WTC11 (cell line): ENCODE measurements at regions not wholly inside any gene's neighbourhood (a gene's known extent, or its start where the extent isn't known, plus 50 kb on each side); places are given as distances from the start of the nearest gene placed in this dataset.

Source experiments
- ATAC-seq: fragments of 200-7000 bp; cut with Tn5 transposase; 2 replicates; pipeline ENCODE4 v1.10.0; 2021; ENCODE audit warnings: mild to moderate bottlenecking, moderate library complexity
- CTCF ChIA-PET: fragments of 300-600 bp; sonication (Branson Sonifier 250); formaldehyde crosslinking; loops from one replicate; lab custom pipeline; 2021; ENCODE audit warnings: antibody characterized with exemption; lab: Charles Lee
- POLR2A ChIA-PET: fragments of 350-600 bp; sonication (Branson Sonifier 250); formaldehyde crosslinking; loops from one replicate; lab custom pipeline; 2021; ENCODE audit warnings: antibody characterized with exemption; lab: Charles Lee
- DNase-seq: peaks from one replicate; pipeline ENCODE4 v3.0.0; 2021; ENCODE audit warnings: low spot score
- H3K27ac Mint-ChIP-seq: 2 replicates; pipeline ENCODE4 v1.8.0; 2021; ENCODE audit warnings: mixed read lengths
- H3K27me3 Mint-ChIP-seq: 2 replicates; pipeline ENCODE4 v1.8.0; 2021; ENCODE audit warnings: low read depth, mild to moderate bottlenecking, moderate library complexity, mixed read lengths
- H3K36me3 Mint-ChIP-seq: 2 replicates; pipeline ENCODE4 v1.8.0; 2021; ENCODE audit warnings: mixed read lengths
- H3K4me1 Mint-ChIP-seq: 2 replicates; pipeline ENCODE4 v1.8.0; 2022; ENCODE audit warnings: mixed read lengths
- H3K4me3 Mint-ChIP-seq: 2 replicates; pipeline ENCODE4 v1.8.0; 2021; ENCODE audit warnings: mild to moderate bottlenecking, moderate library complexity, mixed read lengths
- H3K9me3 Mint-ChIP-seq: 2 replicates; pipeline ENCODE4 v1.8.0; 2021; ENCODE audit warnings: mixed read lengths
- ATF1 ChIP-seq: sonication (generic); formaldehyde crosslinking; IDR thresholded peaks from 2 replicates; pipeline ENCODE4 v1.8.1; 2023; ENCODE audit warnings: mild to moderate bottlenecking, moderate library complexity, missing genetic modification reagents
- FOXP1 ChIP-seq: sonication (generic); formaldehyde crosslinking; IDR thresholded peaks from 2 replicates; pipeline ENCODE4 v1.8.0; 2022; ENCODE audit warnings: missing genetic modification reagents, mild to moderate bottlenecking, moderate library complexity, borderline replicate concordance
- GTF2I ChIP-seq: fragments of 250-450 bp; sonication (Bioruptor Pico); conservative IDR thresholded peaks from 2 replicates; pipeline ENCODE4 v1.4.0; 2021; ENCODE audit warnings: mild to moderate bottlenecking
- IRF2 ChIP-seq: sonication (generic); formaldehyde crosslinking; IDR thresholded peaks from 2 replicates; pipeline ENCODE4 v1.8.0; 2022; ENCODE audit warnings: low read depth, missing genetic modification reagents, borderline replicate concordance
- NR2C2 ChIP-seq: sonication (generic); formaldehyde crosslinking; IDR thresholded peaks from 2 replicates; pipeline ENCODE4 v1.8.0; 2022; ENCODE audit warnings: mild to moderate bottlenecking, missing genetic modification reagents
- NR3C1 ChIP-seq: sonication (generic); formaldehyde crosslinking; conservative IDR thresholded peaks from 2 replicates; pipeline ENCODE4 v1.8.1; 2023; ENCODE audit warnings: low read depth, mild to moderate bottlenecking, missing genetic modification reagents
- PRRX2 ChIP-seq: fragments of 250-450 bp; sonication (Bioruptor Pico); IDR thresholded peaks from 2 replicates; pipeline ENCODE4 v1.8.0; 2021; ENCODE audit warnings: mild to moderate bottlenecking
- SMAD3 ChIP-seq: sonication (generic); formaldehyde crosslinking; IDR thresholded peaks from 2 replicates; pipeline ENCODE4 v1.8.0; 2022; ENCODE audit warnings: missing genetic modification reagents, mild to moderate bottlenecking, borderline replicate concordance
- ZNF121 ChIP-seq: sonication (generic); formaldehyde crosslinking; IDR thresholded peaks from 2 replicates; pipeline ENCODE4 v1.8.0; 2023; ENCODE audit warnings: missing genetic modification reagents
- ZNF263 ChIP-seq: sonication (generic); formaldehyde crosslinking; IDR thresholded peaks from 2 replicates; pipeline ENCODE4 v1.8.1; 2022; ENCODE audit warnings: low read depth, mild to moderate bottlenecking, moderate library complexity, missing genetic modification reagents
- ZNF396 ChIP-seq: fragments of 250-450 bp; sonication (Bioruptor Pico); IDR thresholded peaks from 2 replicates; pipeline ENCODE4 v1.8.0; 2021; ENCODE audit warnings: mild to moderate bottlenecking, moderate library complexity, borderline replicate concordance
- ZNF423 ChIP-seq: fragments of 250-450 bp; sonication (Bioruptor Pico); IDR thresholded peaks from 2 replicates; pipeline ENCODE4 v2.1.2; 2022; ENCODE audit warnings: mild to moderate bottlenecking, moderate library complexity
- TF ChIP-seq, protein P1 (sequence below): sonication (generic); formaldehyde crosslinking; IDR thresholded peaks from 2 replicates; pipeline ENCODE4 v1.8.1; 2022; ENCODE audit warnings: missing genetic modification reagents, borderline replicate concordance
- TF ChIP-seq, protein P2 (sequence below): sonication (generic); formaldehyde crosslinking; IDR thresholded peaks from 2 replicates; pipeline ENCODE4 v1.8.0; 2022; ENCODE audit warnings: mild to moderate bottlenecking, missing genetic modification reagents
- TF ChIP-seq, protein P3 (sequence below): sonication (generic); formaldehyde crosslinking; IDR thresholded peaks from 2 replicates; pipeline ENCODE4 v1.8.1; 2023; ENCODE audit warnings: mild to moderate bottlenecking, missing genetic modification reagents
- TF ChIP-seq, protein P4 (sequence below): fragments of 250-450 bp; sonication (Bioruptor Pico); IDR thresholded peaks from 2 replicates; pipeline ENCODE4 v1.8.0; 2021; ENCODE audit warnings: mild to moderate bottlenecking
- TF ChIP-seq, protein P5 (sequence below): sonication (generic); formaldehyde crosslinking; IDR thresholded peaks from 2 replicates; pipeline ENCODE4 v1.8.1; 2023; ENCODE audit warnings: mild to moderate bottlenecking, missing genetic modification reagents, borderline replicate concordance
- TF ChIP-seq, protein P6 (sequence below): fragments of 250-450 bp; sonication (Bioruptor Pico); IDR thresholded peaks from 2 replicates; pipeline ENCODE4 v1.9.0; 2021; ENCODE audit warnings: mild to moderate bottlenecking, borderline replicate concordance

DNA sequence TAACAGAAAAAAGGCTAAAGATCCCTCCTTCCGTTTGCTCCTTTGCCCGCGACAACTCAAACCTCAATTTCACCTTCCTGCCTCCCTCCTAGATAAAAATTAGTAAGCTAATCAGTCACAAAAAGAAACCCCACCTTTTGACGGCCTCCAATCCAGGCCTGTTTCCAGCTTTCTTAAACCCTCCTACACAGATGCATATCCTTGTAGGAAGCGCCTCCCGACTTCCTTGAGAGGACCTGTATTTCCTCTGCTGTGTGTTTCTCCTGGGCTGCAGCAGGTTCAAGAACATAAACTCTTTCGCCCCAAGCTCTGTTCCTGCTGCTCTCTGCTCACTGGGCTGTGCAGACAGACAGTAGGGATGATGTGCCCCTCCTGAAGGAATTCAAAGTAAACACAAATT, 168.8 kb downstream of the CYYR1 start (continued):
- TF ChIP-seq, protein P1, sequence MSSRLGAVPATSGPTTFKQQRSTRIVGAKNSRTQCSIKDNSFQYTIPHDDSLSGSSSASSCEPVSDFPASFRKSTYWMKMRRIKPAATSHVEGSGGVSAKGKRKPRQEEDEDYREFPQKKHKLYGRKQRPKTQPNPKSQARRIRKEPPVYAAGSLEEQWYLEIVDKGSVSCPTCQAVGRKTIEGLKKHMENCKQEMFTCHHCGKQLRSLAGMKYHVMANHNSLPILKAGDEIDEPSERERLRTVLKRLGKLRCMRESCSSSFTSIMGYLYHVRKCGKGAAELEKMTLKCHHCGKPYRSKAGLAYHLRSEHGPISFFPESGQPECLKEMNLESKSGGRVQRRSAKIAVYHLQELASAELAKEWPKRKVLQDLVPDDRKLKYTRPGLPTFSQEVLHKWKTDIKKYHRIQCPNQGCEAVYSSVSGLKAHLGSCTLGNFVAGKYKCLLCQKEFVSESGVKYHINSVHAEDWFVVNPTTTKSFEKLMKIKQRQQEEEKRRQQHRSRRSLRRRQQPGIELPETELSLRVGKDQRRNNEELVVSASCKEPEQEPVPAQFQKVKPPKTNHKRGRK (CRISPR knock-in tag), result no peak
- TF ChIP-seq ZNF423 (CRISPR knock-in tag), result no peak
- no peak for TF ChIP-seq NR3C1
- no peak for TF ChIP-seq ATF1 (CRISPR knock-in tag)
- TF ChIP-seq, protein P2, sequence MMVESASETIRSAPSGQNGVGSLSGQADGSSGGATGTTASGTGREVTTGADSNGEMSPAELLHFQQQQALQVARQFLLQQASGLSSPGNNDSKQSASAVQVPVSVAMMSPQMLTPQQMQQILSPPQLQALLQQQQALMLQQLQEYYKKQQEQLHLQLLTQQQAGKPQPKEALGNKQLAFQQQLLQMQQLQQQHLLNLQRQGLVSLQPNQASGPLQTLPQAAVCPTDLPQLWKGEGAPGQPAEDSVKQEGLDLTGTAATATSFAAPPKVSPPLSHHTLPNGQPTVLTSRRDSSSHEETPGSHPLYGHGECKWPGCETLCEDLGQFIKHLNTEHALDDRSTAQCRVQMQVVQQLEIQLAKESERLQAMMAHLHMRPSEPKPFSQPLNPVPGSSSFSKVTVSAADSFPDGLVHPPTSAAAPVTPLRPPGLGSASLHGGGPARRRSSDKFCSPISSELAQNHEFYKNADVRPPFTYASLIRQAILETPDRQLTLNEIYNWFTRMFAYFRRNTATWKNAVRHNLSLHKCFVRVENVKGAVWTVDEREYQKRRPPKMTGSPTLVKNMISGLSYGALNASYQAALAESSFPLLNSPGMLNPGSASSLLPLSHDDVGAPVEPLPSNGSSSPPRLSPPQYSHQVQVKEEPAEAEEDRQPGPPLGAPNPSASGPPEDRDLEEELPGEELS (CRISPR knock-in tag), result no peak
- no peak for TF ChIP-seq ZNF396 (CRISPR knock-in tag)

DNA sequence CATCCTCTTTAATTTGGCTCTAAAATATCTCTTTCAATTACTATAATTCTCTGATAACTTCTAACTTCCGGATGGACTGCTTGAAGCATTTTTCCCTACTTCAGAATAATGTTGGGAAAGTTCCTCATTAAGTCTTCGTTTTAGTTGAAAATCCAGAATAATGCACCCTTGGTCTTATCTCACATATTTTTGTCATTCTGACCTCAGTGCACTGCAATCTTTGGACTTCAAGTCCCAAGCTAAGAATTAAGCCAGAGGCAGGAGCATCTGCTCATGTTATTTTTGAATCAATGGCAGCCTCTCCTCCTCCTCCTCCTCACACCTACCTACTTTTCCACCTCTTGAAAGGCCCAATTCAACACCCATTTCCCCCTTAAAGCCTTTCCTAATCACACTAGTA, 169.8 kb downstream of the CYYR1 start:
- peaks cover 5% of the 10 kb centered on the region for H3K36me3 Mint-ChIP-seq
- DNase-seq, result no peak
- TF ChIP-seq FOXP1 (CRISPR knock-in tag) (no peak), ZNF263 (no peak), GTF2I (CRISPR knock-in tag) (no peak), SMAD3 (CRISPR knock-in tag) (no peak)
- TF ChIP-seq, protein P3, sequence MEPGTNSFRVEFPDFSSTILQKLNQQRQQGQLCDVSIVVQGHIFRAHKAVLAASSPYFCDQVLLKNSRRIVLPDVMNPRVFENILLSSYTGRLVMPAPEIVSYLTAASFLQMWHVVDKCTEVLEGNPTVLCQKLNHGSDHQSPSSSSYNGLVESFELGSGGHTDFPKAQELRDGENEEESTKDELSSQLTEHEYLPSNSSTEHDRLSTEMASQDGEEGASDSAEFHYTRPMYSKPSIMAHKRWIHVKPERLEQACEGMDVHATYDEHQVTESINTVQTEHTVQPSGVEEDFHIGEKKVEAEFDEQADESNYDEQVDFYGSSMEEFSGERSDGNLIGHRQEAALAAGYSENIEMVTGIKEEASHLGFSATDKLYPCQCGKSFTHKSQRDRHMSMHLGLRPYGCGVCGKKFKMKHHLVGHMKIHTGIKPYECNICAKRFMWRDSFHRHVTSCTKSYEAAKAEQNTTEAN (CRISPR knock-in tag), result no peak
- TF ChIP-seq, protein P4, sequence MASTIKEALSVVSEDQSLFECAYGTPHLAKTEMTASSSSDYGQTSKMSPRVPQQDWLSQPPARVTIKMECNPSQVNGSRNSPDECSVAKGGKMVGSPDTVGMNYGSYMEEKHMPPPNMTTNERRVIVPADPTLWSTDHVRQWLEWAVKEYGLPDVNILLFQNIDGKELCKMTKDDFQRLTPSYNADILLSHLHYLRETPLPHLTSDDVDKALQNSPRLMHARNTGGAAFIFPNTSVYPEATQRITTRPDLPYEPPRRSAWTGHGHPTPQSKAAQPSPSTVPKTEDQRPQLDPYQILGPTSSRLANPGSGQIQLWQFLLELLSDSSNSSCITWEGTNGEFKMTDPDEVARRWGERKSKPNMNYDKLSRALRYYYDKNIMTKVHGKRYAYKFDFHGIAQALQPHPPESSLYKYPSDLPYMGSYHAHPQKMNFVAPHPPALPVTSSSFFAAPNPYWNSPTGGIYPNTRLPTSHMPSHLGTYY (CRISPR knock-in tag), result no peak
- H3K27ac Mint-ChIP-seq, result no peak overlapping the region; the same call in 1 of the 2 replicates
- peaks cover 14% of the 10 kb centered on the region for H3K4me1 Mint-ChIP-seq
- no peak overlapping the region for H3K4me3 Mint-ChIP-seq
- no peaks in the 10 kb centered on the region for H3K27me3 Mint-ChIP-seq
- ChIA-PET CTCF (no interaction called here), POLR2A (no interaction called here)
- ATAC-seq, result no peak
- H3K9me3 Mint-ChIP-seq, result peaks cover 22% of the 10 kb centered on the region

DNA sequence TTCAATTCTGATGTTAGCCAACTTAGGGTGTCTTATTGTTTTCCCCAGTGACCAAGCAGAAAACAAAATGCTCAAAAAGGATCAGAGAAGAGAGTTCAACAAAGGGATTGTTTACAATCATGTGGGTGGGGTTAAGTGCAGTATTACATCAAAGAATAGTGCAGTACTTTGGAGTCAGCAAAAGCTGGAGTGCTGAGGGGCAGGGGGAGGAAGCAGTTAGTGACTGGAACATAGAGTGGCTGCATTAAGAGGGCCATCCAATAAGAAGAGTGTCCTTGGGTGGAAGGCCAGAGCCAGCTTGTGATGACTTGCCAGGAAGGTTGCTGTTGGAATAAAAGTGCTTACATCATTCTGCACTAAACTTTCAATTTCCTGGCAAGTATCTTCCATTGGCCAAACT, 175.5 kb downstream of the CYYR1 start:
- ChIA-PET POLR2A (no interaction called here), CTCF (no interaction called here)
- ATAC-seq (no peak), DNase-seq (no peak)
- no peak overlapping the region for H3K27ac Mint-ChIP-seq
- no peaks in the 10 kb centered on the region; the same call in 1 of the 2 replicates for H3K27me3 Mint-ChIP-seq
- no peak overlapping the region for H3K4me3 Mint-ChIP-seq
- peaks cover 14% of the 10 kb centered on the region for H3K36me3 Mint-ChIP-seq
- H3K9me3 Mint-ChIP-seq, result peaks cover 36% of the 10 kb centered on the region
- H3K4me1 Mint-ChIP-seq, result peaks cover 4% of the 10 kb centered on the region; the same call in 1 of the 2 replicates
- TF ChIP-seq, protein P5, sequence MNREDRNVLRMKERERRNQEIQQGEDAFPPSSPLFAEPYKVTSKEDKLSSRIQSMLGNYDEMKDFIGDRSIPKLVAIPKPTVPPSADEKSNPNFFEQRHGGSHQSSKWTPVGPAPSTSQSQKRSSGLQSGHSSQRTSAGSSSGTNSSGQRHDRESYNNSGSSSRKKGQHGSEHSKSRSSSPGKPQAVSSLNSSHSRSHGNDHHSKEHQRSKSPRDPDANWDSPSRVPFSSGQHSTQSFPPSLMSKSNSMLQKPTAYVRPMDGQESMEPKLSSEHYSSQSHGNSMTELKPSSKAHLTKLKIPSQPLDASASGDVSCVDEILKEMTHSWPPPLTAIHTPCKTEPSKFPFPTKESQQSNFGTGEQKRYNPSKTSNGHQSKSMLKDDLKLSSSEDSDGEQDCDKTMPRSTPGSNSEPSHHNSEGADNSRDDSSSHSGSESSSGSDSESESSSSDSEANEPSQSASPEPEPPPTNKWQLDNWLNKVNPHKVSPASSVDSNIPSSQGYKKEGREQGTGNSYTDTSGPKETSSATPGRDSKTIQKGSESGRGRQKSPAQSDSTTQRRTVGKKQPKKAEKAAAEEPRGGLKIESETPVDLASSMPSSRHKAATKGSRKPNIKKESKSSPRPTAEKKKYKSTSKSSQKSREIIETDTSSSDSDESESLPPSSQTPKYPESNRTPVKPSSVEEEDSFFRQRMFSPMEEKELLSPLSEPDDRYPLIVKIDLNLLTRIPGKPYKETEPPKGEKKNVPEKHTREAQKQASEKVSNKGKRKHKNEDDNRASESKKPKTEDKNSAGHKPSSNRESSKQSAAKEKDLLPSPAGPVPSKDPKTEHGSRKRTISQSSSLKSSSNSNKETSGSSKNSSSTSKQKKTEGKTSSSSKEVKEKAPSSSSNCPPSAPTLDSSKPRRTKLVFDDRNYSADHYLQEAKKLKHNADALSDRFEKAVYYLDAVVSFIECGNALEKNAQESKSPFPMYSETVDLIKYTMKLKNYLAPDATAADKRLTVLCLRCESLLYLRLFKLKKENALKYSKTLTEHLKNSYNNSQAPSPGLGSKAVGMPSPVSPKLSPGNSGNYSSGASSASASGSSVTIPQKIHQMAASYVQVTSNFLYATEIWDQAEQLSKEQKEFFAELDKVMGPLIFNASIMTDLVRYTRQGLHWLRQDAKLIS (CRISPR knock-in tag), result no peak
- TF ChIP-seq, protein P4 (CRISPR knock-in tag), result no peak
- TF ChIP-seq PRRX2 (CRISPR knock-in tag) (no peak), ZNF263 (no peak), ZNF121 (CRISPR knock-in tag) (no peak), NR2C2 (CRISPR knock-in tag) (no peak), IRF2 (CRISPR knock-in tag) (no peak)
- TF ChIP-seq, protein P6, sequence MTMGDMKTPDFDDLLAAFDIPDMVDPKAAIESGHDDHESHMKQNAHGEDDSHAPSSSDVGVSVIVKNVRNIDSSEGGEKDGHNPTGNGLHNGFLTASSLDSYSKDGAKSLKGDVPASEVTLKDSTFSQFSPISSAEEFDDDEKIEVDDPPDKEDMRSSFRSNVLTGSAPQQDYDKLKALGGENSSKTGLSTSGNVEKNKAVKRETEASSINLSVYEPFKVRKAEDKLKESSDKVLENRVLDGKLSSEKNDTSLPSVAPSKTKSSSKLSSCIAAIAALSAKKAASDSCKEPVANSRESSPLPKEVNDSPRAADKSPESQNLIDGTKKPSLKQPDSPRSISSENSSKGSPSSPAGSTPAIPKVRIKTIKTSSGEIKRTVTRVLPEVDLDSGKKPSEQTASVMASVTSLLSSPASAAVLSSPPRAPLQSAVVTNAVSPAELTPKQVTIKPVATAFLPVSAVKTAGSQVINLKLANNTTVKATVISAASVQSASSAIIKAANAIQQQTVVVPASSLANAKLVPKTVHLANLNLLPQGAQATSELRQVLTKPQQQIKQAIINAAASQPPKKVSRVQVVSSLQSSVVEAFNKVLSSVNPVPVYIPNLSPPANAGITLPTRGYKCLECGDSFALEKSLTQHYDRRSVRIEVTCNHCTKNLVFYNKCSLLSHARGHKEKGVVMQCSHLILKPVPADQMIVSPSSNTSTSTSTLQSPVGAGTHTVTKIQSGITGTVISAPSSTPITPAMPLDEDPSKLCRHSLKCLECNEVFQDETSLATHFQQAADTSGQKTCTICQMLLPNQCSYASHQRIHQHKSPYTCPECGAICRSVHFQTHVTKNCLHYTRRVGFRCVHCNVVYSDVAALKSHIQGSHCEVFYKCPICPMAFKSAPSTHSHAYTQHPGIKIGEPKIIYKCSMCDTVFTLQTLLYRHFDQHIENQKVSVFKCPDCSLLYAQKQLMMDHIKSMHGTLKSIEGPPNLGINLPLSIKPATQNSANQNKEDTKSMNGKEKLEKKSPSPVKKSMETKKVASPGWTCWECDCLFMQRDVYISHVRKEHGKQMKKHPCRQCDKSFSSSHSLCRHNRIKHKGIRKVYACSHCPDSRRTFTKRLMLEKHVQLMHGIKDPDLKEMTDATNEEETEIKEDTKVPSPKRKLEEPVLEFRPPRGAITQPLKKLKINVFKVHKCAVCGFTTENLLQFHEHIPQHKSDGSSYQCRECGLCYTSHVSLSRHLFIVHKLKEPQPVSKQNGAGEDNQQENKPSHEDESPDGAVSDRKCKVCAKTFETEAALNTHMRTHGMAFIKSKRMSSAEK (CRISPR knock-in tag), result no peak
